ENCODE measurements at regions not wholly inside any gene's neighbourhood (a gene's known extent, or its start where the extent isn't known, plus 50 kb on each side); places are given as distances from the start of the nearest gene placed in this dataset.

GRCh38 chrX:155757046-155757759, 123.9 kb upstream of the VAMP7 start:
- no peaks in the 10 kb centered on the region for H3K27me3 ChIP-seq (replicated peaks; ENCODE audit: insufficient read depth, low read length)
- H3K4me3 ChIP-seq (ENCODE audit: low read length) = no peak overlapping the region
- H3K4me1 ChIP-seq (ENCODE audit: low read length) = peaks cover 23% of the 10 kb centered on the region
- TF ChIP-seq CTCF (IDR thresholded peaks at IDR 0.05; ENCODE audit: low read length) (no peak), EZH2phosphoT487 (IDR thresholded peaks at IDR 0.05; ENCODE audit: low read length) (no peak), EZH2 (optimal IDR thresholded peaks at IDR 0.05; ENCODE audit: low read depth, low read length) (no peak)
- H3K9me2 ChIP-seq (replicated peaks; ENCODE audit: insufficient read depth, low read length) = no peaks in the 10 kb centered on the region
- no peak overlapping the region for H3K27ac ChIP-seq (ENCODE audit: low read length)
- H3K79me2 ChIP-seq (ENCODE audit: low read length) = no peaks in the 10 kb centered on the region
- DNase-seq = no peak
- no peak overlapping the region for H3K4me2 ChIP-seq (ENCODE audit: low read depth, low read length)
- no peaks in the 10 kb centered on the region for H3K9me3 ChIP-seq (replicated peaks; ENCODE audit: insufficient read depth, low read length)
- H3F3A ChIP-seq (ENCODE audit: insufficient read depth, low read length) = no peaks in the 10 kb centered on the region
- H3K36me3 ChIP-seq (replicated peaks; ENCODE audit: insufficient read depth, low read length) = no peaks in the 10 kb centered on the region
- H3K9ac ChIP-seq (ENCODE audit: low read length) = no peak overlapping the region
- H2AFZ ChIP-seq (ENCODE audit: low read length) = no peak overlapping the region
- no peaks in the 10 kb centered on the region for H4K20me1 ChIP-seq (ENCODE audit: insufficient read depth, low read length)

- Histone ChIP-seq H2AFZ (ENCODE audit: low read length) (no peak overlapping the region), H3K9ac (ENCODE audit: low read length) (no peak overlapping the region), H3F3A (ENCODE audit: insufficient read depth, low read length) (no peaks in the 10 kb centered on the region), H3K9me2 (replicated peaks; ENCODE audit: insufficient read depth, low read length) (no peaks in the 10 kb centered on the region), H3K27me3 (replicated peaks; ENCODE audit: insufficient read depth, low read length) (no peaks in the 10 kb centered on the region), H3K4me3 (ENCODE audit: low read length) (no peak overlapping the region; the same call in 1 of the 2 replicates), H3K79me2 (ENCODE audit: low read length) (no peaks in the 10 kb centered on the region), H3K4me1 (ENCODE audit: low read length) (peaks cover 23% of the 10 kb centered on the region), H3K27ac (ENCODE audit: low read length) (no peak overlapping the region), H3K36me3 (replicated peaks; ENCODE audit: insufficient read depth, low read length) (no peaks in the 10 kb centered on the region), H4K20me1 (ENCODE audit: insufficient read depth, low read length) (no peaks in the 10 kb centered on the region), H3K9me3 (replicated peaks; ENCODE audit: insufficient read depth, low read length) (no peaks in the 10 kb centered on the region), H3K4me2 (ENCODE audit: low read depth, low read length) (peak overlapping the region; percentile 44)
- TF ChIP-seq EZH2phosphoT487 (IDR thresholded peaks at IDR 0.05; ENCODE audit: low read length) (no peak), CTCF (IDR thresholded peaks at IDR 0.05; ENCODE audit: low read length) (no peak), EZH2 (optimal IDR thresholded peaks at IDR 0.05; ENCODE audit: low read depth, low read length) (no peak)
- peak; percentile 31 for DNase-seq
These were observed 125.3 kb upstream of the VAMP7 start for GRCh38 chrX:155755706-155756337.

GRCh38 chrX:155751131-155751530, 130.0 kb upstream of the VAMP7 start:
- Histone ChIP-seq H3K27ac (ENCODE audit: low read length) (no peak overlapping the region), H2AFZ (ENCODE audit: low read length) (no peak overlapping the region), H3K27me3 (replicated peaks; ENCODE audit: insufficient read depth, low read length) (no peaks in the 10 kb centered on the region), H3K9ac (ENCODE audit: low read length) (no peak overlapping the region), H3K4me2 (ENCODE audit: low read depth, low read length) (no peak overlapping the region), H3K9me2 (replicated peaks; ENCODE audit: insufficient read depth, low read length) (no peaks in the 10 kb centered on the region), H3K36me3 (replicated peaks; ENCODE audit: insufficient read depth, low read length) (no peaks in the 10 kb centered on the region), H3K4me1 (ENCODE audit: low read length) (peaks cover 10% of the 10 kb centered on the region), H3K79me2 (ENCODE audit: low read length) (no peaks in the 10 kb centered on the region), H3K9me3 (replicated peaks; ENCODE audit: insufficient read depth, low read length) (no peaks in the 10 kb centered on the region), H3F3A (ENCODE audit: insufficient read depth, low read length) (no peaks in the 10 kb centered on the region), H4K20me1 (ENCODE audit: insufficient read depth, low read length) (no peaks in the 10 kb centered on the region), H3K4me3 (ENCODE audit: low read length) (no peak overlapping the region)
- DNase-seq = no peak
- TF ChIP-seq EZH2 (optimal IDR thresholded peaks at IDR 0.05; ENCODE audit: low read depth, low read length) (no peak), CTCF (IDR thresholded peaks at IDR 0.05; ENCODE audit: low read length) (no peak), EZH2phosphoT487 (IDR thresholded peaks at IDR 0.05; ENCODE audit: low read length) (no peak)
